ENCODE measurements at regions not wholly inside any gene's neighbourhood (a gene's known extent, or its start where the extent isn't known, plus 50 kb on each side); places are given as distances from the start of the nearest gene placed in this dataset.

DNA sequence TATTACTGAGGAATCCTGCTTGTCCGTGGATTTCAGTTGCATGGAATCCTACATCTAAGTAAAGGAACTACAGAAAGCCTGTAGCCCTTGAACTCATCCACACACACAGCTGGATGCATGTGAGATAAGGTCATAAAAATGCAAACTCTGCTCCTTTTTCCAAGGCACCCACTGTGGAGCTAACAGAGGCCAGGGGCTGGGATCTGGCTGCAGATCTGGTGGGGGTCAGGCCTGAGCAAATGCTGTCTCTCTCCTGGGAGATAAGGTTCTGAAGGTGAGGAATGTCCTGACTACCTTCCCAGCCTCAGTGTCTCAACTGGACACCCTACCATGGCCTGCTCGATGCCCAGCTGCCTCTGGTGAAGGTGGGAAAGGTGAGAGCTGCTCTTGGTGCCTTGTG, 321.5 kb downstream of the LRFN2 start:
- Histone ChIP-seq H3K4me1 (ENCODE audit: control insufficient read depth, low read length) (no peaks in the 10 kb centered on the region), H4K20me1 (ENCODE audit: control insufficient read depth, insufficient read depth, low read depth, low read length) (no peaks in the 10 kb centered on the region), H3K4me3 (ENCODE audit: low read length) (no peak overlapping the region), H3K9me3 (ENCODE audit: control insufficient read depth, insufficient read depth, low read length) (no peaks in the 10 kb centered on the region), H3K36me3 (ENCODE audit: control insufficient read depth, low read length) (no peaks in the 10 kb centered on the region), H3K27me3 (ENCODE audit: control insufficient read depth, low read length) (peaks cover 4% of the 10 kb centered on the region; the same call in 1 of the 2 replicates), H3K4me2 (ENCODE audit: low read length) (no peak overlapping the region), H3K9me2 (replicated peaks; ENCODE audit: control insufficient read depth, low read length) (no peaks in the 10 kb centered on the region), H3K79me2 (ENCODE audit: control insufficient read depth, low read length) (no peaks in the 10 kb centered on the region), H3K27ac (ENCODE audit: low read depth, low read length) (no peak overlapping the region), H3F3A (ENCODE audit: control insufficient read depth, insufficient read depth) (no peaks in the 10 kb centered on the region)
- TF ChIP-seq EZH2phosphoT487 (IDR thresholded peaks at IDR 0.05; ENCODE audit: borderline replicate concordance, low read length) = no peak
- TF ChIP-seq, protein P1, sequence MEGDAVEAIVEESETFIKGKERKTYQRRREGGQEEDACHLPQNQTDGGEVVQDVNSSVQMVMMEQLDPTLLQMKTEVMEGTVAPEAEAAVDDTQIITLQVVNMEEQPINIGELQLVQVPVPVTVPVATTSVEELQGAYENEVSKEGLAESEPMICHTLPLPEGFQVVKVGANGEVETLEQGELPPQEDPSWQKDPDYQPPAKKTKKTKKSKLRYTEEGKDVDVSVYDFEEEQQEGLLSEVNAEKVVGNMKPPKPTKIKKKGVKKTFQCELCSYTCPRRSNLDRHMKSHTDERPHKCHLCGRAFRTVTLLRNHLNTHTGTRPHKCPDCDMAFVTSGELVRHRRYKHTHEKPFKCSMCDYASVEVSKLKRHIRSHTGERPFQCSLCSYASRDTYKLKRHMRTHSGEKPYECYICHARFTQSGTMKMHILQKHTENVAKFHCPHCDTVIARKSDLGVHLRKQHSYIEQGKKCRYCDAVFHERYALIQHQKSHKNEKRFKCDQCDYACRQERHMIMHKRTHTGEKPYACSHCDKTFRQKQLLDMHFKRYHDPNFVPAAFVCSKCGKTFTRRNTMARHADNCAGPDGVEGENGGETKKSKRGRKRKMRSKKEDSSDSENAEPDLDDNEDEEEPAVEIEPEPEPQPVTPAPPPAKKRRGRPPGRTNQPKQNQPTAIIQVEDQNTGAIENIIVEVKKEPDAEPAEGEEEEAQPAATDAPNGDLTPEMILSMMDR (IDR thresholded peaks at IDR 0.05; ENCODE audit: low read depth, low read length, poor library complexity, severe bottlenecking) = no peak

DNA sequence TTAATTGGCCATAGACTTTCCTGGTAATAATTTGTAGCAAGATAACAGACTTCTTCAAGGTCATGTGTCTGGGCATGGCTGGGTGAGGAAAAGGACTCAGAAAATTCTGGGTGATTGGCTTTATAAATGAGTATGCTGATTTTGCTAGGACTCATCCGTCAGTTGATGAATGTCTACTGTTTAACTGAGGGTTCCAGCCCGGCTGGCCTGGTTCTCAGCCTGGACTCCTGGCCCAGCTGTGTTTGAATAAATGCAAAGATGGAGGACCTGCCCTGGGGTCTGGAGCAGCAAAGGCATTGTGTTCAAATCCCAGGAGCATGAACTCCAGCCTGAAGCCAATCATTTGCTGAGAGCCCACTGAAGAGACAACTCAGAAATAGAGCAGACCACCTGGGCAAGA, 323.2 kb downstream of the LRFN2 start:
- Histone ChIP-seq H3K9me3 (ENCODE audit: control insufficient read depth, insufficient read depth, low read length) (no peaks in the 10 kb centered on the region), H3K36me3 (ENCODE audit: control insufficient read depth, low read length) (no peaks in the 10 kb centered on the region), H3F3A (ENCODE audit: control insufficient read depth, insufficient read depth) (no peaks in the 10 kb centered on the region), H3K27ac (ENCODE audit: low read depth, low read length) (no peak overlapping the region), H3K4me2 (ENCODE audit: low read length) (no peak overlapping the region), H3K9me2 (replicated peaks; ENCODE audit: control insufficient read depth, low read length) (no peaks in the 10 kb centered on the region), H3K4me3 (ENCODE audit: low read length) (no peak overlapping the region), H3K4me1 (ENCODE audit: control insufficient read depth, low read length) (no peaks in the 10 kb centered on the region), H3K27me3 (ENCODE audit: control insufficient read depth, low read length) (peaks cover 4% of the 10 kb centered on the region; the same call in 1 of the 2 replicates), H3K79me2 (ENCODE audit: control insufficient read depth, low read length) (no peaks in the 10 kb centered on the region), H4K20me1 (ENCODE audit: control insufficient read depth, insufficient read depth, low read depth, low read length) (no peaks in the 10 kb centered on the region)
- TF ChIP-seq, protein P1 (IDR thresholded peaks at IDR 0.05; ENCODE audit: low read depth, low read length, poor library complexity, severe bottlenecking) = no peak
- no peak for TF ChIP-seq EZH2phosphoT487 (IDR thresholded peaks at IDR 0.05; ENCODE audit: borderline replicate concordance, low read length)

DNA sequence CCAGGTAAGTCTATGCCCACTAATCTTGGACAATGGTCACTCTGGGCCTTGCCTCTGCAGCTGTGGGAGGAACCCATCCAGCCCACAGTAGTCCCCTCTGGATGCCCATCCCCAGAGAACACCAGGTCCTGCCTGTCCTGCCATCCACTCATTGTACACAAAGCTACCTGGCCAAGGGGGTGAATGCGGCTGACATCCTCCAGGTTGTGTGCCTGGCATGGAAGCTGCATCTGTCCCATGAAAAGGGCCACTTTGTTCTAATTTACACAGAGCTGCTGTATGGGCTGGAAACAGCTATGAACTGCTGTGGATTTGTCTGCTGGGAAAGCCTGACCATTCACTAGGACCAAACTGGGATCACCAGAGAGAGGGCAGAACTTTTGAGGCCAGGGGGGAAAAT, 324.8 kb downstream of the LRFN2 start:
- TF ChIP-seq, protein P1 (IDR thresholded peaks at IDR 0.05; ENCODE audit: low read depth, low read length, poor library complexity, severe bottlenecking) = no peak
- TF ChIP-seq EZH2phosphoT487 (IDR thresholded peaks at IDR 0.05; ENCODE audit: borderline replicate concordance, low read length) = no peak
- Histone ChIP-seq H3K9me2 (replicated peaks; ENCODE audit: control insufficient read depth, low read length) (no peaks in the 10 kb centered on the region), H3K79me2 (ENCODE audit: control insufficient read depth, low read length) (no peaks in the 10 kb centered on the region), H4K20me1 (ENCODE audit: control insufficient read depth, insufficient read depth, low read depth, low read length) (no peaks in the 10 kb centered on the region), H3K27me3 (ENCODE audit: control insufficient read depth, low read length) (peaks cover 2% of the 10 kb centered on the region; the same call in 1 of the 2 replicates), H3K4me1 (ENCODE audit: control insufficient read depth, low read length) (no peaks in the 10 kb centered on the region), H3F3A (ENCODE audit: control insufficient read depth, insufficient read depth) (no peaks in the 10 kb centered on the region), H3K36me3 (ENCODE audit: control insufficient read depth, low read length) (no peaks in the 10 kb centered on the region), H3K9me3 (ENCODE audit: control insufficient read depth, insufficient read depth, low read length) (no peaks in the 10 kb centered on the region), H3K4me3 (ENCODE audit: low read length) (no peak overlapping the region), H3K4me2 (ENCODE audit: low read length) (no peak overlapping the region), H3K27ac (ENCODE audit: low read depth, low read length) (no peak overlapping the region)
